Neural progenitor cell (in vitro differentiated cells): ENCODE measurements at regions not wholly inside any gene's neighbourhood (a gene's known extent, or its start where the extent isn't known, plus 50 kb on each side); places are given as distances from the start of the nearest gene placed in this dataset.

Experiments
- EZH2 ChIP-seq: fragments of 200-600 bp; sonication (generic); IDR thresholded peaks from 2 replicates; pipeline ENCODE4 v1.6.1; 2017; ENCODE audit warnings: antibody characterized with exemption, mild to moderate bottlenecking, moderate library complexity
- EZH2phosphoT487 ChIP-seq: fragments of 200-600 bp; sonication (generic); IDR thresholded peaks from 2 replicates; pipeline ENCODE4 v1.6.1; 2017; ENCODE audit warnings: antibody characterized with exemption
- TF ChIP-seq, protein P1 (sequence below): fragments of 200-600 bp; sonication (generic); IDR thresholded peaks from 2 replicates; pipeline ENCODE4 v1.5.1; 2017; ENCODE audit warnings: antibody characterized with exemption, mild to moderate bottlenecking

DNA sequence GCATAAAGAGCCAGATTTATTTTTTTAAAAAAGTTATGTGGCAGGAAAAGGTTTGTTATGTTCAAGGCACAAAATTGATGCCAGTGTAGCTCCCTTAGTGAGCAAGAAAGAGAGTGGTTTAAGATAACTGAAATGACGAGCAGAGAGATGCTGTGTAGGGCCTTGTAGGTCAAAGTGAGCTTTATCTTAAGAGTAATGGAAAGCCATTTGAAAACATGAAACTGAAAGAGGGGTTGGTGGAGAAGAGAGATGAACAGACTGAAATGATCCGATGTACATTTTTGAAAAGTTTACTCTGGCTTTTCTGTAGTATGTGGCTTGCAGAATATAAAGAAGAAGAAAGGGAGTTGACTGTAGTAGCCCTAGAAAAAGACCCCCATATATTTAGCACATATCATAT is 383.6 kb downstream of the PLA2G4A start:
- TF ChIP-seq, protein P1, sequence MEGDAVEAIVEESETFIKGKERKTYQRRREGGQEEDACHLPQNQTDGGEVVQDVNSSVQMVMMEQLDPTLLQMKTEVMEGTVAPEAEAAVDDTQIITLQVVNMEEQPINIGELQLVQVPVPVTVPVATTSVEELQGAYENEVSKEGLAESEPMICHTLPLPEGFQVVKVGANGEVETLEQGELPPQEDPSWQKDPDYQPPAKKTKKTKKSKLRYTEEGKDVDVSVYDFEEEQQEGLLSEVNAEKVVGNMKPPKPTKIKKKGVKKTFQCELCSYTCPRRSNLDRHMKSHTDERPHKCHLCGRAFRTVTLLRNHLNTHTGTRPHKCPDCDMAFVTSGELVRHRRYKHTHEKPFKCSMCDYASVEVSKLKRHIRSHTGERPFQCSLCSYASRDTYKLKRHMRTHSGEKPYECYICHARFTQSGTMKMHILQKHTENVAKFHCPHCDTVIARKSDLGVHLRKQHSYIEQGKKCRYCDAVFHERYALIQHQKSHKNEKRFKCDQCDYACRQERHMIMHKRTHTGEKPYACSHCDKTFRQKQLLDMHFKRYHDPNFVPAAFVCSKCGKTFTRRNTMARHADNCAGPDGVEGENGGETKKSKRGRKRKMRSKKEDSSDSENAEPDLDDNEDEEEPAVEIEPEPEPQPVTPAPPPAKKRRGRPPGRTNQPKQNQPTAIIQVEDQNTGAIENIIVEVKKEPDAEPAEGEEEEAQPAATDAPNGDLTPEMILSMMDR = no peak
- TF ChIP-seq EZH2 (no peak), EZH2phosphoT487 (no peak)
